HG02870 (cell line): ENCODE measurements at regions not wholly inside any gene's neighbourhood (a gene's known extent, or its start where the extent isn't known, plus 50 kb on each side); places are given as distances from the start of the nearest gene placed in this dataset.
"Not testable (repeated sequence)": the region's sequence is repeated elsewhere in the genome, so short reads cannot be mapped to it uniquely, and the experiment has no call there.

Experiments used
- ATAC-seq: cut with Tn5 transposase; IDR thresholded peaks from one replicate; pipeline ENCODE4 v1.9.1; 2021; ENCODE audit warnings: mild to moderate bottlenecking, moderate library complexity; ENCODE audit not compliant: unreplicated experiment

DNA sequence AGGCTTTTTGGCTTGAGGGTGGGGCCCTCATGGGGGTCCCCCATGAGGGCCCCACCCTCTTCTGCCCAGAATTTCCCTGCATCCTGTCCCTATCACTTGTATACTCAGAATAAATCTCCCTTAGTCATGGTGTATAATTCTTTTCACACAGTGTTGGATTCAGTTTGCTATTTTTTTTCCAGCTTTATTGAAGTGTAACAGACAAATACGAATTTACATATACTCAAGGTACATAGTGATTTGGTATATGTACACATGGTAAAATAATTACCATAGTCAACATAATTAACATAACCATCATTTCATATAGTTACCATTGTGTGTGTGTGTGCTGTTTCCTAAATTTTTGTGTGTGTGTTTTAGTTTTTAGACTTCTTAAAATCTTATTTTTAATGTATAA lies 289.4 kb downstream of the CNTNAP3B start:
- not testable (repeated sequence) for ATAC-seq

DNA sequence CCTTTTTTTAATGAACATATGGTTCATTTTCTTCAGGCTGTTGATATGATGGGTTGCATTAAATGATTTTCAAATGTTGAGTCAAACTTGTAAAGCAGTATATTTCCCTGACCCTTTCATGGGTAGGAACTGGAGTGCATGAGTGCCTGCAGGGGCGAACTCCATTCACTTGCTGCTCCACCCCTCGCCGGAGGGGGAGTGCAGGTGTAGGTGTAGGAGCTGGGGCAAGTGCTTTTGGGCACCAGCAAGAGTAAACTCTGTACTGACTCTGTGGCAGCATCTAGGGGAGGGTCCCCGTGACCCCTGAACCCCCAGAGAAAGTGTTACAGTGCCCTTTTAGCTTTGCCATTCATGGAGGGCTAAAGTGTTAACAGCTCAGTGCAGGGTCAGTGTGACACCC lies 290.3 kb downstream of the CNTNAP3B start:
- ATAC-seq = not testable (repeated sequence)

DNA sequence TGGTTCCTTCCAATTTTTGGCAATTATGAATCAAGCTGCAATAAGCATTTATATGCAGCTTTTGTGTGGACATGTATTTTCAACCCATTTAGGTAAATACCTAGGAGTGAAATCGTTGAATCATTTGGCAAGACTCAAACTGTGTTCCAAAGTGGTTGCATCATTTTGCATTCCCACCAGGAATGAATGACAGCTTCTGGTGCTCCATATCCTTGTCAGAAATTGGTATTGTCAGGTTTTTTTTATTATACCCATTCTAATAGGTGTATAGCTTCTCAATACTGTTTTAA lies 290.7 kb downstream of the CNTNAP3B start:
- ATAC-seq = not testable (repeated sequence)

DNA sequence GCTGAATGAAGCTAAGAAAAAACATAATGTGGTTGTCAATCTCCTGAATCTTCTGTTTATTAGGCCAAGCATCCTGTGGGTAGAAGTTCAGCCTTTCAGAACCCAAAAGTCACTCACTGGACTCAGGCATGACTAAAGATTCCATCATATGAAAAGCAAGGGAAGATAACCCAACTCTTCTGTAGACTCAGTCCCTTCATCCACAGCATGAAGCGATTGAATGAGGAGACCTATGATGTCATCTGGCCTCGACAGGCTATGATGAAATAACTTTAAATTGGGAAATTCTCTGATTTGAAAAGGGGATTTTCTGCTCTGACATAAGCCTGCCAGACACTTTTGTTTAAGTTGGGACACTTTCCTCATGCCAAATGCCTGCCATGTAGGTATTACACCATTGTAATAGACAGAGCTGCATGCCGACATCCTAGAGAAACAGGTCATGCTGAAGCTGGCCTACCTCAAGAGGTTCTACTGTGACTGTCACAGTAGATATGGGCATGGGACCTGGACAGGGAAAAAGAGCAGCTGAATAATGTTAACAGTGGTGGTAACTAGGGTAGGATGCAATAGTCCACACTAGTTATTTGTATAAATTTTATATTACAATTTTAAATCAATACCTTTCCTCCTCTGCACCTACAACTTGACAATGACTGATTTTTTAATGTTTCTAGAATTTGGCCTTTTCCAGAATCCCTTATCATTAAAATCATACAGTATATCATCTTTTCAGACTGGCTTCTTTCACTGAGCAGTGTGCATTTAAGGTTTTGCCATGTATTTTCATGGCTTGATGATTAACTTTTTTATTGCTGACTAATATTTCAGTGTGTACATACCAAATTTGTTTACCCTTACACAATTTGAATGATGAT lies 291.3 kb downstream of the CNTNAP3B start:
- ATAC-seq = not testable (repeated sequence)

DNA sequence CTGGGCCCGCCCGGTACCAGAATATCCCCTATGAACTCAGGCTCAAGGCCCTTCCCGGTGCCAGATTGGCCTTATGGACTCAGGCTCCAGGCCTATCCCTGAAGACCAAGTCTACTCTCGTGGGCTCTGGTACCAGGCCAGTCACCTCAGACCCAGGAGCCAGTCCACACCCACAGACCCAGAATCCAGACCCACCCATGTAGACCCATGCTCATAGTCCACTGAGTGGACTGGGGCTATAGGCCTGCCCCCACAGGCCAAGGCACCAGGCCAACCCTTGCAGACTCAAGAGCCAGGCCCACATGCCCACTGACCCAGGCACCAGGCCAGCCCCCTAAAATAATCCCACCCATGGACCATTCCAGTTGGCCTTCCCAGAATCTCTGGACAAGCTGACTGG lies 296.1 kb downstream of the CNTNAP3B start:
- not testable (repeated sequence) for ATAC-seq

DNA sequence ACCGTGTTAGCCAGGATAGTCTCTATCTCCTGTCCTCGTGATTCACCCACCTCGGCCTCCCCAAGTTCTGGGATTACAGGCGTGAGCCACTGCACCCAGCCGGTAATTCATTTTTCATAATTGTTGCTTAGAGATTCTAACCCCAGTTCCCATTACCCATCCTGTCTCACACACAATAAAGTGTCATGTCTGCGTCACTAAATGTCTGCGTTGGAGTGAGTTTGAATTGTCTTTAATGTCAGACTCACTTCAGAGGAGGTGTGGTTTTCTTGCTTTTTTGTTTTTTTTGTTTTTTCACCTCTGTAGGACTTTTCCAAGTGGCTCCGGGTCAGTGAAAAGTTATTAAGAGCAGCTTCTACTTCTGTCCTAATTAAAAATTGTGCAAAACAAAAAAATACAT lies 304.5 kb downstream of the CNTNAP3B start:
- ATAC-seq = not testable (repeated sequence)

DNA sequence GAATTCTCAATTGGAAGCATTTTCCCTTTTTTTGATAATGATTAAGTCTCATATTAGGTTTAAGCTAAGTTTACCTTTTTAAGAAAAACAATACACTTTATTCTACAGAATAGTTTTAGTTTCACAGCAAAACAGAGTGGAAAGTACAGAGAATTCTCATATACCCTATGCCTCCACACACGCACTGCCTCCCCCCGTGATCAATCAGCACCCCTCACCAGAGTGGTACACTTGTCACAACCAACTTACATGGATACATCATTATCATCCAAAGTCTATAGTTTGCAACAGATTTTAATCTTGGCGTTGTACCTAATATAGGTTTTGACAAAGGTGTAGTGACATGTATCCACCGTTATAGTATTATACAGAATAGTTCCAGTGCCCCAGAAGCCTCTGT lies 326.5 kb downstream of the CNTNAP3B start:
- ATAC-seq = not testable (repeated sequence)

DNA sequence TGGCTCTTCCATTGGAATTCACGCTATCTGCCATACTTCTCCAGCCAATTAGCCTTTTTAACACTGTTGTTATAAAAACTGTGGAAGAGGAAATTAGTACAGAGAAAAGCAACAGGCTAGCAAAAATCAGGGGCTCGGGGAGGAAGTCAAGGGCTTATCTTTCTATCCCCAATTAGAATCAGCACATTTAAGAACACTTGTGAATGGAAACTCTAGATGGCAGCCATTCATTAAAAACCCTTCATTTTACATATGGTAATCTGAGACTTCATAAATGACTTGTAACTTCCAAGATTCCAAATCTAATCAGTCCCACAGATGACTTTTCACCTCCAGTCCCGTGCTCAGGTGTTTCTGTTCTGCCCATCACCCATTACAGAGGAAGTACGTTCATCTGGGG lies 330.5 kb downstream of the CNTNAP3B start:
- not testable (repeated sequence) for ATAC-seq

DNA sequence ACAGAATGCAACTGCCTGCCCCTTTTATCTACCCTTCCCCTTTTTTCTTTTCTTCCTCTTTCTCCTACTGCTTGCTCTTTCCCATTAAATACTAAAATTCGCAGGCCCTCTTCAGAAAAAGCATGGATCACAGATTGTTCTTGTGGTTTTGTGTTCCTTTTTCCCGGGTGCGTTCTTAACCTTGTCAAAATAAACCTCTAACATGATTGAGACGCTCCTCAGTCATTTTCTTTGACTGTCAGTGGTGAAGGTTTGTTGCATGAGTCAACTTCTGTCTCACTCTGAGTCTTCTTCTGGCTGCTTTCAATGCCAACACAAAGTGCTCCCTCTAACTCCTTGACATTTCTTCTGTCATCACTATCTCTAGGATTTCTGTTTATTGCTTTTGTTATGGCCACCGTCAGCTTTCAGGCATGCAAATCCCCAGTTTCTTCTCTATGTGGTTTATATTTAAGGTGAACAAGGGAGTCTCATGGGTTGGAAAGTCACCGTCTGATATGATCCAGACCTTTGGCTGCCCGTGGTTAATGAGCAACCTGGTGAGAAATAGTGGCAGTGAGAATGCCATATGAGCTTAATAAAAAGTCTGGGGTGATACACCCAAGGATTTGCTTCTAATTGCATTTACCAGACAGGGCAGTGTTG lies 338.4 kb downstream of the CNTNAP3B start:
- not testable (repeated sequence) for ATAC-seq

DNA sequence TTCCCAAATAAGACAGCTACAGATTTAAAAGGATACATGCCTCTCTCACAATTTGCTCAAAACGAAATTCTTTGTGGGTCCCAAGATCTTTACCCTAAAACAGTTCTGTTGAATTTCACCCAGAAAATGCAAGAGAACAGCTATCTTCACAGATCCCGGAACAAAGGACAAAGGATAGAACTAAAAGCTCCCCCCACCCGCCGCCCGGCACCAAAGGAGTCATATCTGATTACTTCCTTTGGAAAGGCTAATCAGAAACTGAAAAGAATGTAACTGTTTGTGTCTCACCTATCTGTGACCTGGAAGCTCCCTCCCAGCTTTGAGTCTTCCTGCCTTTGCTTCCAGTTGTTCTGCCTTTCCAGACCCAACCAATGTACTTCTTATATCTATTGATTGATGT lies 339.2 kb downstream of the CNTNAP3B start:
- not testable (repeated sequence) for ATAC-seq

DNA sequence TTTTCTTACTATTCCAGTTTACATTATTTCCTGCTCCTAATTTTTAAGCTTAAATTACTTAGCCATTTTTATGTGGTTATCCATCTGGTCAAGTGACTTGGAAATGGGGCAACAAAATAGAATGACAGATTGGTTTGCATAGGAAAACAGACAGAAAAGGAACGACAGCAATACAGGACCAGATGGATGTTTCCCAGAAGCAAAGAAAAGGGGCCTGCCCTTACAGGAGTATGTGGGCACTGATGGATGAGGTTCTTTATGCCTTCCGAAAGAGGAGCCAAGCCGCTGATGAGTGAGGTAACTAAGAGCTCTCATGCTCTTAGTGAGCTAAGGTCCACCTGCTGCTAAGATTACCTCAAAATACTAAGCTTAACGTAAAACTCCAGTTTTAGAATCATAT lies 339.8 kb downstream of the CNTNAP3B start:
- not testable (repeated sequence) for ATAC-seq

DNA sequence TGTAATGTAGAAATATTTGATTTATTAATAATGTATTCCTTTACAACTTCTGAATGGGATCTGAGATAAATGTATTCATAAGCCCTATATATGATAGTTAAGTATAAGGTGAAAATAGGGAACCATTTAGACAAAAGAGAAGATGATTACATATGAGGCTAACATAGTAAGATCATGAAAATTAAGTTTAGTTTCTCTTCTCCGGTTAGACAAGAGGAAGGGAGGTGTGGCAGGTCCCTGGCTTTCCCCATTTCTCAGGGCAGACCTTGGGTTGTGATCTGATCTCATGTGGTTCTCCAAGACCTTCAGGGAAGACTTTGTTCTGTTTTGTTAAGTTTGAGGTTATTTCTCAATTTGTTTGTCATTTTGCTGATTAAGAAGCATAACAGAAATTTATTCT lies 341.3 kb downstream of the CNTNAP3B start:
- ATAC-seq = not testable (repeated sequence)

DNA sequence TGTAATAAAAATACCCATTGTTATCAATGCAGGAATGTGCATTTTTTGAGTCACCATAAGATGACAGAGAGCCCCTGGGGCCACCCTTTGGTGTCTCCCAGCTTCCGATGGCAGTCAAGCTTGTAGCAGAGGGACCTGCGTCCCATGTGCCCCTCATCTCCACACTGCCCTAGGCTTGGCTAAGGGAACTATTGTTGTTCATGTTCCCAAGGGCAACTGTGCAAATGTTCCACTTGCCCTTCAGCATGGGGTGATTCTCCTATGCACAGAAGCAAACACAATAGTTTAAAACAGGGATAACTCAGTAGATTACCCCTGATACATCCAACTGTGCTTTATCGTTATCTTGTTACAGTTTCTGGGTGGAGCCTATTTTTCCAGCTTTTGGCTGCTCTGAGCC lies 342.0 kb downstream of the CNTNAP3B start:
- ATAC-seq = not testable (repeated sequence)

DNA sequence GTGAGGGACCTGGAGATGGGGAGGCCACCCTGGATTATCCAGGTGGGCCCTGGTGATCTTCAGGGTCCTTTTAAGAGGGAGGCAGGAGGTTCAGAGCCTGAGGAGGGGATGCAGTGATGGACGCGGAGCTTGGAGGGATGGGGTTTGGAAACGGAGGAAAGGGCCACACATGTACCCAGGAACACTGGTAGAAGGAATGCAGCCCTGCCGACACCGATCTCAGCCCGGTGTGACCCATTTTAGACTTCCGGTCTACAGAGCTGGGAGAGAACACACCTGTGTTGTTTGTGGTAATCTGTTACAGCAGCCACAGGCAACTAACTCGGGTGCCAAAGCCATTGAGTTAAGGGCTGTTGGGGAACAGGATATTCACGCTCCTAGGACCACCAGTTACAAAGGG lies 345.2 kb downstream of the CNTNAP3B start:
- not testable (repeated sequence) for ATAC-seq

DNA sequence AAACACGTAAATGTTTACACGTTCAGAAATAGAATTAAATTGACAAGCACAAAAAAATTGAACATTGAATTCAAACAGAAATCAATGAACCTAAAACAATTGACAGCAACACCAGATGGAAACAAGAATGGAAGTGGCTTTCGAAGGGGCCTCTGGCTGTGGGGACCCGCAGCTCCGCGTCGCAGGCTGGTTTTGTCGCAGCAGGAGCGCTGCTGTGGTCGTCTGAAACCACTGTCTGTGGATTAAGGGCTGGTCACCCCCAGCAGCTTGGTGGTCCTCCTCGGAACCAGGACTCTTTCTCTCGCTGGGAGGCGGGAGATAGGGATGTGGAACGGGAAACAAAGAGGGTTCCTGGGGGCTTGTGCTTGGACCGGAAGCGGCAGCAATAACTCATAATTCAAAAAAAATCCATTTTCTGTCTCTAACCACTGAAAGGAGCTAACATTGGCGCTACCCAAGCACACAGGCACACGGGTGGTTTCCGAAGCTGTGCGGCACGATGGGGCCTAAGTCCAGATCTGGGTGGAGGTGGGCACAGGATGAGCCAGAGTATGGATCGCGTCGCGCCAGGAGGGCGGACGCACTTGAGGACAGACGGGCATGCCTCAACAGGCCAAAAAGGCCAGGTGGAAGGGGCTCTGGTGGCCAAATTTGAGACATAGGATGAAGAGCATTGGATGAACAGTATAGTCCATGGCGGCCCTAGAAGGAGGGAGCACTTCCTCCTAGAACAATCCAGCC lies 346.0 kb downstream of the CNTNAP3B start:
- not testable (repeated sequence) for ATAC-seq

DNA sequence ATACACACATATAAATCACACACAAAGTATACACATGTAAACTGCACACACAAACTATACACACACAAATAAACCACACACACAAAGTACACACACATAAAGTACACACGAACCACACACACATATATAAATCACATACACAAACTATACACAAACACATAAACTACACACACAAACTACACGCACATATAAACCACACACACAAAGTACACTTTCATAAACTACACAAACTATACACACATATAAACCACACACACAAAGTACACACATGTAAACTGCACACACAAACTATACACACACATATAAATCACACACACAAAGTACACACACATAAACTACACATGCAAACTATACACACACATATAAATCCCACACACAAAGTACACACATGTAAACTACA lies 347.3 kb downstream of the CNTNAP3B start:
- ATAC-seq = not testable (repeated sequence)

DNA sequence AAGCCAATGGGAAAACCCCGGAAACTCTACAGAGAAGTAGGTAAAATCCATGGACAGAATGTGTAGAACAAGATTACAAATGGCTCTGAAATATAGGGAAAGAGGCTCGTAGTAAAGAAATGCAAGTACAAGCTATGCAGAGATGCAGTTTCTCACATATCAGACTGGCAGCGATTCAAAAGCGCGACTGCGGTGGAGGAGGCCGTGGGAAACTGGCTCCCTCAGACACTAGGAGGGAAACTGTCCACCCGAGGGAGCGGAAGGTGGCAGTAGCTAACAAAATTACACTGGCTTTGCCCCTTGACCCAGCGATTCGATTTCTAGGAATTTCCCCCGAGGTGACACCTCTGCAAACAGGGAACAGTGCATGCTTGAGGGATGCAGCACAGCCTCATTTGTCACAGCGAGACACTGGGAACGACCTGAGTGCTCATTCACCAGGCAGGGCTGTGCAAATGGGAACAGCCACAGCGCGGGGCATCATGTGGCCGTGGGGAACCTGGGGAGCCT lies 349.3 kb downstream of the CNTNAP3B start:
- ATAC-seq = not testable (repeated sequence)

DNA sequence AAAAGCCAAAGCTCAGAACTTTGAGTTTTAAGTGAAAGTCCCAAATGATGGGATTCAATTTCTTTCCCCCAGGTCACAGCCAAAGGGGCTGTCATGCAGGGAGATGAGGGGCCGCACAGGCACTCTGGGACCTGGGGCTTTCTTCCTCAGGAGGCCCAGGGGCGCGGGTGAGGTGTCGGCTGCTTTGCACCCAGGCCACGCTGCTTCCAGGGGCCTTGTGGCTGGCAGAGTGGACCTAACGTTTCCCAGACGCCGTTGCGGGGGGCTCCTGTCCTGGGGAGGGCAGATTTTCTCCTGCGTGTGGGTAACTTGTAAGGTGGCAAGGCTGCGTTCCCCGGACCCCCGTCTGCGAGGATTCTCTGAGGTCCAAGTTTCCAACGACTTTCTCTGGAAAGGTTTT lies 350.0 kb downstream of the CNTNAP3B start:
- ATAC-seq = not testable (repeated sequence)

DNA sequence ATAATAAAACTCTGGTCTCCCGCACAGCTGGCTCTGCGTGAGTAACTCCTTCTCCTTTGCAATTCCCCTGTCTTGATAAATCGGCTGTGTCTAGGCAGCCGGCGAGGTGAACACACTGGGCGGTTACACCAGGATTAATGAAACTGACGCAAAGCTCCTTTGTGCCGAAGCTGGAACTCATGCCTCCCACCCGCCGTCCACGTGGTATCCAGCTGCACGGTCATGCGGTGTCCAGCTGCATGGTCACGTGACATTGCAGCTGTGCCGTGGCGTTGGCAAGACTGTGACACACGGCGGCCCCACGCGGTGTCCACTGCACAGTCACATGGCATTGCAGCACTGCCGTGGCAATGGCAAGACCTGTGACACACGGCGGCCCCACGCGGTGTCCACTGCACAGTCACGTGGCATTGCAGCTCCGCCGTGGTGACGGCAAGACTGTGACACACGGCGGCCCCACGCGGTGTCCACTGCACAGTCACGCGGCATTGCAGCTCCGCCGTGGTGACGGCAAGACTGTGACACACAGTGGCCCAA lies 350.6 kb downstream of the CNTNAP3B start:
- ATAC-seq = not testable (repeated sequence)

DNA sequence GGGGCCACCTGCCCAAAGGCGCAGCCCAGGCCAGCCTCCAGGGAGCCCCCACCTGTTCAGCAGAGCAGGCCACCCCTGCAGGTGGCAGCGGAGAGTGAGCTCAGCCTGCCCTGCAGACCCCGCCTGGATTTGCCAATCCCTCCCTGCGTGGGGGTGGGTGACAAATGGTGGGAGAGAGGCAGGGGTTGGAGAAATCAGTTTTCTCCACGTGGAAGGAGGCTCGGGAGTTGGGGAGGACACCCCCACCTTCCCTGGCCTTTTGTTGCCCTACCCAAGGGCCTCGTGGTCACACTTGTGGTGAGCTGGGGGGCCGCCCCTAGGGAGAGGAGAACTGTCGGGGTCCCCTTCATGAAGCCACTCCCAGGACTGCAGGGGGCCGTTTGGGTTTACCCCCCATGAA lies 351.7 kb downstream of the CNTNAP3B start:
- ATAC-seq = not testable (repeated sequence)

DNA sequence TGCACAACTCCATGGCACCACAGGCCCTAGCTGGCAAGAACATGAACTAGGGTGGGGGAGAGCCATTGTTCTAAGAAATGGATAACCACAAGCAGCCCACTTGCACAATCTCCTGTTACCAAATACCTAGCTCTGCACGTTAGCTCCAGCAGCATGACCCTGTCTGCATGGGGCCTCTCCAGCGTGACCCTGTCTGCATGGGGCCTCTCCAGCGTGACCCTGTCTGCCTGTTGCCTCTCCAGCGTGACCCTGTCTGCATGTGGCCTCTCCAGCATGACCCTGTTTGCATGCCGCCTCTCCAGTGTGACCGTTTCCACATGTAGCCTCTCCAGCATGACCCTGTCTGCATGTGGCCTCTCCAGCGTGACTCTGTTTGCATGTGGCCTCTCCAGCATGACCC lies 356.7 kb downstream of the CNTNAP3B start:
- ATAC-seq = not testable (repeated sequence)
